HG02623 (cell line): ENCODE measurements at regions not wholly inside any gene's neighbourhood (a gene's known extent, or its start where the extent isn't known, plus 50 kb on each side); places are given as distances from the start of the nearest gene placed in this dataset.

ENCODE experiments used
- ATAC-seq: cut with Tn5 transposase; IDR thresholded peaks from one replicate; pipeline ENCODE4 v1.9.1; 2021; ENCODE audit warnings: moderate library complexity; ENCODE audit not compliant: unreplicated experiment

GRCh38 chr9:129336130-129336528 is 158.1 kb upstream of the IER5L start:
- ATAC-seq, result no peak

GRCh38 chr9:129335464-129336129 is 157.5 kb upstream of the IER5L start:
- no peak for ATAC-seq

DNA sequence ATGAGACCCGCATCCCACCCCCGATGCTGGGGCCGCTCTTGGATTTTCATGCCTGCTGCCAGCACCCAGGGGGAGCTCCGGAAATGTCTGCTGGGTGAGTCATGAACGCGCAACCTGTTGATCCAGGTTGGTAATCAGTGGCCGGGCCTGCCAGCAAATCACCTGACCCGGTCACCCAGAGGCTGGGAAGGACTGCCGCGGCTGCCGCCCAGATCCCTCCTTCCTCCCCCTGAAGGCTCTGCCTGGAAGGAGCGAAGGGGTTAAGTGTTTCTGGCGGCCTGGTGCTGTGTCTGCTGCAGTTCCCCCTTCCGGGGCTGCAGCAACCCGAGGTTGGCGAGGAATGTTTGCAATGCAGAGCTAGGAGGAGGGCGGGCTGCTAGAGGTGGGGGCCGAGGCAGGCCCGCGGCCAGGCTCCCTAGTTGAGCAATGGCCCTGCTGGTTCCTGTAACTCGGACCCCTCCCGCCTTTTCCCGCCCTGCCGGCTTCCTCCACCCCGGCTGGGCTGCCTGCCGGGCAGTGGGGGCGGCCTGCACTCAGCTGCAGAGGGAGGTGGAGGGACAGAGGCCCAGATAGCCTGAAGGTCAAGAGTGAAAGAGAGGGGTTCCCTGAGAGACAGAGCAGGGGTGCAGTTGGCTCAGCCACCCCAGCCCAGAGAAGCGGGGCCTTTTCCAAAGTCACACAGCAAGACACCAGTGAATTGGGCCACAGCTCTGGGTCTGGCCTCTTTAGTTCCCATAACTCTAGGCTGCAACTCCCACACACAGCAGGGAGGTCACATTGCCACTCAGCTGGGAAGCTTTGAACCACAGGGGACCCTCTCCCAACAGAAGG is 156.3 kb upstream of the IER5L start:
- no peak for ATAC-seq

- no peak for ATAC-seq
These were observed 155.6 kb upstream of the IER5L start for GRCh38 chr9:129333617-129334104.

- no peak for ATAC-seq
These were observed 154.5 kb upstream of the IER5L start for GRCh38 chr9:129332581-129332980.

GRCh38 chr9:129331772-129332500 is 153.9 kb upstream of the IER5L start:
- ATAC-seq, result no peak

GRCh38 chr9:129331493-129331765 is 153.4 kb upstream of the IER5L start:
- no peak for ATAC-seq

DNA sequence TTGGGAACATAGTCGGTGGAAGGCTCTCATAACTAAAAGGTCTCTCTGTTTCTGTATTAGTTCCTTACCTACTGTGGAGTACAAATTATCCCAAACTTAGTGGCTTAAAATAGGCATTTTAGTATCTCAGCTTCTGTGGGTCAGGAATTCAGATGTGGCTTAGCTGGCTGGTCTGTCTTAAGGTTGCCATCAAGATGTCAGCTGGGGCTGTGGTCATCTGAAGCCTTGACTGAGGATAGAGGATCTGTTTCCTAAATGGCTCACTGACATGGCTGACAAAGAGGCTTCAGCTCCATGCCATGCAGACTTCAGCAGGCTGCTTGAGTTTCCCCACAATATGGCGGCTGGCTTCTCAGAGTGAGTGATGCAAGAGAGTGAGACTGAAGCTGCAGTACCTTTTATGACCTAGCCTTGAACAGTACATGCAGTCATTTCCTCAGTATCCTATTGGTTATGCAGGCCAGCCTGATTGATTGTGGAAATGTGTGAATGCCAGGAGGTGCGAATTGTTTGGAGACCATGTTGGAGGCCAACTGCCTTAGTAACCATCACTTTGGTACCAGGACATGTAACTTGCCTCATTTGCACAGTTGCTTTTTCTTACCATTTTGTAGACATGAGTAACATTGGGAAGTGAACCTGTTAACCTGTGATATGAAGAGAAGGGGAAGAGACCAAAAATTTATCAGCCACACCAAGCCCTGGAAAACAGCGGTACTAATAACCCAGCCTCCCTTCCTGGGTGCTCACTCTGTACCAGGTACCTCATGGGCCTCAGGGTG is 152.8 kb upstream of the IER5L start:
- no peak for ATAC-seq

DNA sequence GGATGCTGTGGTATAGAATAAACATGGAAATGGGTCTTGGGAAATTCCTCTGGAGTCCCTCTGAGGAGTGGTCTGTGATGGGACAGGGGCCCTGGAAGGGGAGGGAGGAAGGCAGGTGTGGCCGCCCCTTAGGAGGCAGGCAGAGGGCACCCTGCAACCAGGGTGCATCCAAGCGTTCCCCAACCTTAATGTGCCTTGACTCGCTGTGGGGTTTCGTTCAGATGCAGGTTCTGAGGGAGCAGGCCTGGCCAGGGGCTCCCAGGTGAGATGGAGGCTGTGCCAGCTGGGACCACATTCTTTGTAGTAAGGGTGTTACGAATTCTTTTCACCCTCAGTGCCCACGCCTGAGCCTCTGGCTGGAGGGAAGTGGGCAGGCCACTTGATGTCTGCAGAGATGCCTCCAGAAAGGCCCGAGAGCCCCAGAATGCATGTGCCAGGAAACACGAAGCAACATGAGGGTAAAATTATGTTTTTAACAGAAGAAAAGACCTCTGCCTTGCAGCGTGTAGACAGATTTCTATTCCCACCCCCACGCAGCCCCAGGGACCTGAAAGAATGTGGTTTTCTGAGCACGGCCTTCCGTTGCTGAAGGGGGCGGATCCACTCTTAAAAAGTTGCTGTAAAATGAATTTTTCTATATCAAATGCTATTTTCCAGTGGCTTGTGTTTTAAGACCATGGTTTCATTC is 150.4 kb upstream of the IER5L start:
- no peak for ATAC-seq

- no peak for ATAC-seq
These were observed 149.7 kb upstream of the IER5L start for GRCh38 chr9:129327552-129328328.

GRCh38 chr9:129326061-129327005 is 148.3 kb upstream of the IER5L start:
- ATAC-seq, result no peak

GRCh38 chr9:129324808-129325502 is 146.9 kb upstream of the IER5L start:
- ATAC-seq, result no peak

DNA sequence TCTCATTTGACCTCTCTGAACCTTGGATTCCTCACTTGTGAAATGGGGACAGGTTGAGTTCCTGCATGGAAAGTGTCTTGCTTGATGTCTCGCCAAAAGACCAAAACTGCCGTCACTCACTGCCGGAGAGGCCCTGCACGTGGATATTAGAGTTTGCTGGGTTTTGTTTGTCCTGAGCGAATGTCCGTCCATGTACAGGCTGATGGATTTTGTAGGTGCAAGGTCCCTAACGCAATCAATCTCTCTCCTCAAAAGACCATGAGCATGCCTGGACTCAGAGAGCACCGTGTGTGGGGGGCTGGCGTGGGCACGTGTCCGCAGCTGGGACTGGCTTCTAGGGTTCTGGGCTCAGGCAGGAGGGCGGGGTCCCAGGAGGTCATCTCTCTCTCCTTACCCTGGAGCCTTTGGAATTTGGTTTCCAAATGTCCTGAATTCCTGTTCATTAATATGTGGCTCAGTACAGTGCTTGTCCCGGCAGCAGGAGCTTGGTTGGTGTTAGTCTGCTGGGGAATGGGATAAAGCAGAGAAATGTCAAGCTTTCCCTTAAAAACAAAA is 146.0 kb upstream of the IER5L start:
- no peak for ATAC-seq

- ATAC-seq, result no peak
These were observed 145.4 kb upstream of the IER5L start for GRCh38 chr9:129323376-129323998.

- ATAC-seq, result no peak
These were observed 144.7 kb upstream of the IER5L start for GRCh38 chr9:129322641-129323375.

GRCh38 chr9:129322022-129322621 is 144.1 kb upstream of the IER5L start:
- ATAC-seq, result no peak
